ENCODE measurements at regions not wholly inside any gene's neighbourhood (a gene's known extent, or its start where the extent isn't known, plus 50 kb on each side); places are given as distances from the start of the nearest gene placed in this dataset.

DNA sequence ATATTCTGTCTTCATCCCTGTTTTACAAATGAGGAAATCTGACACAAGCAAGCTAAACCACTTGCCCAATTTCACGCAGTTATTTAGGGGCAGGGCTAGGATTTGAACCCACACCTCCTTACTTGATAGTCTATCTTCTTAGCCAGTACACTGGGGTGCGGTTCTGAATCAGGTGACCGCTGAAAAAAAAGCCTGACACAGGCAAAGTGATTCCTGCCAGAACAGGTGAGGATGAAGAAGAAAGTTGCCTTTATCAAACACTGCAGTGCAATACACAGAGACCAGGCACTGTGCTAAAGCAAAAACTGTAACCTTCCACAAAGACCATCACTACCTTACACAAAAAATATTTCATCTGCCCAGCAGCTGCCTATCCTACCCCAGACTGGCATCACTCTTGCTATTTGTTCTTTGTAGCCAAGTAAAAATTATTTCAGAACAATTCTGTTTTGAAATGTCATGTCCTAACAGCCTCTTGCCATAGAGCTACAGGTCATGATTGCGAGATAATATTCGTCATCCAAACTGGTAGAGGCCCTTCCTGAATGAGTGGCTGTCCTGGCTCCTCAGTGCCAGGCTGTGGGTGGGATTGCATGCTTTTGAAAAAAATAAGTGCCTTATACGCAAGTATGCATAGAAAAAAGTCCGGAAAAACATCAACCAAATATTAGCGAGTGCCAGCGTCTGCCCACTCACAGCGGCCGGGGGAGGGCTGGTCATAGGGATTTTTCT is 142.3 kb upstream of the TPM1 start:
- no peak for TF ChIP-seq CTCF (IDR thresholded peaks at IDR 0.05; ENCODE audit: extremely low read depth, missing control alignments)
- no peak for DNase-seq (ENCODE audit: low spot score)

DNA sequence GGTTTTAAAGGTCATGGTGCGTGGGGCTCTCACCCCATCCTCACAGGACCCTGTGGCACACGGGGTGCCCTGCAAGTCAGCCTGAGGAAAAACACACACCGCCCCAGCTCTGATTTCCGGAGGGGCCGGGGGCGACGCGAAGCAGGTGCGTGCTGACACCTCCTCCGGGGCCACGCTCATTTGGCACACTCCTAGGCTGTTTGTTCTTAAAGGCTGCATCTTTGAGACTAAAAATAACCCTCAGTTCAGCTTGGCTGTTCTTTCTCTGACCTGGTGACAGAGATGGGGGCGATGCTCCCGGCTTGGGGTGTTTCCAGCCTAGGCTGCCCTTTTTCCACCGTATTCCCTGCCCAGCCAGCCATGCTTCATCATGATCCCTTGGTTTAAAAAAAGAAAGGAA is 141.5 kb upstream of the TPM1 start:
- no peak for DNase-seq (ENCODE audit: low spot score)
- TF ChIP-seq CTCF (IDR thresholded peaks at IDR 0.05; ENCODE audit: extremely low read depth, missing control alignments), result no peak

DNA sequence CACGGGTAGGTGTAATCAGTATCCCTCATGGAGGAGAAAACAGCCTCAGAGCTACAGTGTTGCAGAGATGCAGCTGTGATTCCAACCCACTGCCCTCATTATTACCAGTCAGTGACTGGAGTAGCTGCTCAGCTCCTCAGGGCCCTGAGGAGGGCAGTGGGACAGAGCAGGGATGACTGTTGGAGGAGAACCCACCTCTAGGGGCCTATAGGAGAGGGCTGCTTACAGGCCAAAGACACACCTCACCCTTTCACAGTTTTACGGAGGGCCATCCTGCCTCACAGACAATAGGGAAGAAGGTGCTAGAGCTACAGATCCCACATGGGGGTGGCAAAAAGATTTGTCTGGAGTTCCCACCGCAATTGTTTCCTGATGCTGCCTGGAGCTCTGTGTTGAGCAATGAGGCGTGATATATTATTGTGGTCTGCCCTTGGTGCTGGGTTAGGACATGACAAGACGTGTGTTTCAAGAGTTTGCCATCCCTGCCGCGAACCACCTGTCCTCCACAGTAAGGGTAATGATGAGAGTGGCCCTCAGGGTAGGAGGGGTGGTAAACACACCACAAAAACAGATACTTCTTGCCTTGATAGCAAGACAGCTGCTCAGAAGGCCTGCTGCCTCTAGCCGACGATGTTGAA is 140.5 kb upstream of the TPM1 start:
- no peak for TF ChIP-seq CTCF (IDR thresholded peaks at IDR 0.05; ENCODE audit: extremely low read depth, missing control alignments)
- DNase-seq (ENCODE audit: low spot score), result no peak

DNA sequence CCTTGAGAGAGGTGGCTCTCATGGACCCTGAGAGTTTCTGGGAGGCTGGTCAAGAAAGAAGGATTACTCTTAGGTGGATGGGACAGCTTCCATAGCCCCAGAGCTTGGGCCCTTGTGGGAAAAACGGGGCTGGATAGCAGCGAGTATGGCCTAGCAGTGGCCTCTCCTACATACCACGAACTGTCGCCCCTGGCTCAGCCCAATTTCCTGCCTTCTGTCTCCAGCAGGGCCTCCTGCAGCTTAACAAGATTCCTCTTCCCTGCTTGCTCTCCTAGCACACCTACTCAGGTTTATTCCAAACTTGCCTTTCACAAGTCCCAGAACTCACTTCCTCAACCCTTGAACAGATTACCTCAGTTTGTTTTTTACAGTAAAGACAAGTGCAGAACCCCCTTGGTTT is 139.7 kb upstream of the TPM1 start:
- DNase-seq (ENCODE audit: low spot score), result no peak
- no peak for TF ChIP-seq CTCF (IDR thresholded peaks at IDR 0.05; ENCODE audit: extremely low read depth, missing control alignments)

- no peak for DNase-seq (ENCODE audit: low spot score)
- TF ChIP-seq CTCF (IDR thresholded peaks at IDR 0.05; ENCODE audit: extremely low read depth, missing control alignments), result no peak
Observed at GRCh38 chr15:62903437-62903836, 139.1 kb upstream of the TPM1 start.

- TF ChIP-seq CTCF (IDR thresholded peaks at IDR 0.05; ENCODE audit: extremely low read depth, missing control alignments), result no peak
- DNase-seq (ENCODE audit: low spot score), result no peak
Observed at GRCh38 chr15:62904041-62904910, 138.3 kb upstream of the TPM1 start.

GRCh38 chr15:62906627-62907026 is 135.9 kb upstream of the TPM1 start:
- DNase-seq (ENCODE audit: low spot score), result no peak
- TF ChIP-seq CTCF (IDR thresholded peaks at IDR 0.05; ENCODE audit: extremely low read depth, missing control alignments), result no peak
